ENCODE measurements at regions not wholly inside any gene's neighbourhood (a gene's known extent, or its start where the extent isn't known, plus 50 kb on each side); places are given as distances from the start of the nearest gene placed in this dataset.

- Histone ChIP-seq H3K9ac (ENCODE audit: low read length) (no peak overlapping the region), H3K36me3 (ENCODE audit: insufficient read depth, low read length) (no peaks in the 10 kb centered on the region), H3K27me3 (ENCODE audit: low read length) (no peaks in the 10 kb centered on the region), H3K79me2 (ENCODE audit: low read length) (no peaks in the 10 kb centered on the region), H3K4me1 (ENCODE audit: low read length) (no peaks in the 10 kb centered on the region), H3K4me2 (ENCODE audit: low read depth, low read length, poor library complexity, severe bottlenecking) (no peak overlapping the region), H3K9me2 (replicated peaks; ENCODE audit: insufficient read depth, low read length) (no peaks in the 10 kb centered on the region), H4K20me1 (ENCODE audit: insufficient read depth, low read depth, low read length) (no peaks in the 10 kb centered on the region), H3K27ac (ENCODE audit: low read length) (no peak overlapping the region), H2AFZ (ENCODE audit: low read length) (no peak overlapping the region), H3K9me3 (ENCODE audit: low read length) (no peaks in the 10 kb centered on the region), H3K4me3 (ENCODE audit: low read length) (no peak overlapping the region)
- no peak for DNase-seq
These were observed 241.4 kb downstream of the CENPW start for GRCh38 chr6:126581316-126581715.

- Histone ChIP-seq H3K4me3 (ENCODE audit: low read length) (no peak overlapping the region), H3K9me2 (replicated peaks; ENCODE audit: insufficient read depth, low read length) (no peaks in the 10 kb centered on the region), H3K9me3 (ENCODE audit: low read length) (no peaks in the 10 kb centered on the region), H3K79me2 (ENCODE audit: low read length) (no peaks in the 10 kb centered on the region), H4K20me1 (ENCODE audit: insufficient read depth, low read depth, low read length) (no peaks in the 10 kb centered on the region), H3K36me3 (ENCODE audit: insufficient read depth, low read length) (no peaks in the 10 kb centered on the region), H2AFZ (ENCODE audit: low read length) (no peak overlapping the region), H3K27ac (ENCODE audit: low read length) (no peak overlapping the region), H3K4me2 (ENCODE audit: low read depth, low read length, poor library complexity, severe bottlenecking) (no peak overlapping the region), H3K27me3 (ENCODE audit: low read length) (no peaks in the 10 kb centered on the region), H3K9ac (ENCODE audit: low read length) (no peak overlapping the region), H3K4me1 (ENCODE audit: low read length) (no peaks in the 10 kb centered on the region)
- DNase-seq = no peak
These were observed 260.5 kb downstream of the CENPW start for GRCh38 chr6:126600258-126600916.

- no peak overlapping the region for H3K4me3 ChIP-seq (ENCODE audit: low read length)
- no peaks in the 10 kb centered on the region for H3K9me3 ChIP-seq (ENCODE audit: low read length)
- no peak overlapping the region for H3K9ac ChIP-seq (ENCODE audit: low read length)
- DNase-seq = no peak
- no peaks in the 10 kb centered on the region for H3K79me2 ChIP-seq (ENCODE audit: low read length)
- H3K27ac ChIP-seq (ENCODE audit: low read length) = no peak overlapping the region
- no peak overlapping the region for H2AFZ ChIP-seq (ENCODE audit: low read length)
- H3K4me2 ChIP-seq (ENCODE audit: low read depth, low read length, poor library complexity, severe bottlenecking) = no peak overlapping the region
- no peaks in the 10 kb centered on the region for H4K20me1 ChIP-seq (ENCODE audit: insufficient read depth, low read depth, low read length)
- H3K9me2 ChIP-seq (replicated peaks; ENCODE audit: insufficient read depth, low read length) = no peaks in the 10 kb centered on the region
- no peaks in the 10 kb centered on the region for H3K4me1 ChIP-seq (ENCODE audit: low read length)
- no peaks in the 10 kb centered on the region for H3K27me3 ChIP-seq (ENCODE audit: low read length)
- H3K36me3 ChIP-seq (ENCODE audit: insufficient read depth, low read length) = no peaks in the 10 kb centered on the region
These were observed 263.5 kb downstream of the CENPW start for GRCh38 chr6:126603410-126603809.

GRCh38 chr6:126605089-126605488, 265.2 kb downstream of the CENPW start:
- no peaks in the 10 kb centered on the region for H3K79me2 ChIP-seq (ENCODE audit: low read length)
- H3K9me2 ChIP-seq (replicated peaks; ENCODE audit: insufficient read depth, low read length) = no peaks in the 10 kb centered on the region
- H3K27ac ChIP-seq (ENCODE audit: low read length) = no peak overlapping the region
- H3K27me3 ChIP-seq (ENCODE audit: low read length) = no peaks in the 10 kb centered on the region
- H2AFZ ChIP-seq (ENCODE audit: low read length) = no peak overlapping the region
- H3K9ac ChIP-seq (ENCODE audit: low read length) = no peak overlapping the region
- no peaks in the 10 kb centered on the region for H4K20me1 ChIP-seq (ENCODE audit: insufficient read depth, low read depth, low read length)
- H3K9me3 ChIP-seq (ENCODE audit: low read length) = no peaks in the 10 kb centered on the region
- no peaks in the 10 kb centered on the region for H3K36me3 ChIP-seq (ENCODE audit: insufficient read depth, low read length)
- H3K4me1 ChIP-seq (ENCODE audit: low read length) = no peaks in the 10 kb centered on the region
- H3K4me3 ChIP-seq (ENCODE audit: low read length) = no peak overlapping the region
- no peak for DNase-seq
- no peak overlapping the region for H3K4me2 ChIP-seq (ENCODE audit: low read depth, low read length, poor library complexity, severe bottlenecking)

- Histone ChIP-seq H3K27me3 (ENCODE audit: low read length) (no peaks in the 10 kb centered on the region), H4K20me1 (ENCODE audit: insufficient read depth, low read depth, low read length) (no peaks in the 10 kb centered on the region), H3K27ac (ENCODE audit: low read length) (no peak overlapping the region), H3K36me3 (ENCODE audit: insufficient read depth, low read length) (no peaks in the 10 kb centered on the region), H3K9me3 (ENCODE audit: low read length) (no peaks in the 10 kb centered on the region), H3K79me2 (ENCODE audit: low read length) (no peaks in the 10 kb centered on the region), H3K9ac (ENCODE audit: low read length) (no peak overlapping the region), H3K4me3 (ENCODE audit: low read length) (no peak overlapping the region), H3K4me1 (ENCODE audit: low read length) (no peaks in the 10 kb centered on the region), H3K4me2 (ENCODE audit: low read depth, low read length, poor library complexity, severe bottlenecking) (no peak overlapping the region), H3K9me2 (replicated peaks; ENCODE audit: insufficient read depth, low read length) (no peaks in the 10 kb centered on the region), H2AFZ (ENCODE audit: low read length) (no peak overlapping the region)
- DNase-seq = no peak
These were observed 267.4 kb downstream of the CENPW start for GRCh38 chr6:126607289-126607688.

- Histone ChIP-seq H3K4me3 (ENCODE audit: low read length) (no peak overlapping the region), H3K4me1 (ENCODE audit: low read length) (no peaks in the 10 kb centered on the region), H3K4me2 (ENCODE audit: low read depth, low read length, poor library complexity, severe bottlenecking) (no peak overlapping the region), H3K9ac (ENCODE audit: low read length) (no peak overlapping the region), H4K20me1 (ENCODE audit: insufficient read depth, low read depth, low read length) (no peaks in the 10 kb centered on the region), H3K27ac (ENCODE audit: low read length) (no peak overlapping the region), H3K27me3 (ENCODE audit: low read length) (no peaks in the 10 kb centered on the region), H3K9me2 (replicated peaks; ENCODE audit: insufficient read depth, low read length) (no peaks in the 10 kb centered on the region), H3K9me3 (ENCODE audit: low read length) (no peaks in the 10 kb centered on the region), H2AFZ (ENCODE audit: low read length) (no peak overlapping the region), H3K79me2 (ENCODE audit: low read length) (no peaks in the 10 kb centered on the region), H3K36me3 (ENCODE audit: insufficient read depth, low read length) (no peaks in the 10 kb centered on the region)
- DNase-seq = no peak
These were observed 268.8 kb downstream of the CENPW start for GRCh38 chr6:126608681-126609080.

GRCh38 chr6:126614642-126615504, 275.0 kb downstream of the CENPW start:
- H3K79me2 ChIP-seq (ENCODE audit: low read length) = no peaks in the 10 kb centered on the region
- H3K27ac ChIP-seq (ENCODE audit: low read length) = no peak overlapping the region
- no peak overlapping the region for H2AFZ ChIP-seq (ENCODE audit: low read length)

GRCh38 chr6:126616866-126617265, 277.0 kb downstream of the CENPW start:
- H4K20me1 ChIP-seq (ENCODE audit: insufficient read depth, low read depth, low read length) = no peaks in the 10 kb centered on the region
- no peak for DNase-seq
- no peak overlapping the region for H3K9ac ChIP-seq (ENCODE audit: low read length)

More at GRCh38 chr6:126614642-126615504, 275.0 kb downstream of the CENPW start:
- no peaks in the 10 kb centered on the region for H3K36me3 ChIP-seq (ENCODE audit: insufficient read depth, low read length)
- no peaks in the 10 kb centered on the region for H3K9me3 ChIP-seq (ENCODE audit: low read length)
- no peak overlapping the region for H3K4me2 ChIP-seq (ENCODE audit: low read depth, low read length, poor library complexity, severe bottlenecking)
- no peaks in the 10 kb centered on the region for H3K4me1 ChIP-seq (ENCODE audit: low read length)
- no peaks in the 10 kb centered on the region for H3K27me3 ChIP-seq (ENCODE audit: low read length)
- H4K20me1 ChIP-seq (ENCODE audit: insufficient read depth, low read depth, low read length) = no peaks in the 10 kb centered on the region
- DNase-seq = no peak
- H3K4me3 ChIP-seq (ENCODE audit: low read length) = no peak overlapping the region
- no peak overlapping the region for H3K9ac ChIP-seq (ENCODE audit: low read length)
- no peaks in the 10 kb centered on the region for H3K9me2 ChIP-seq (replicated peaks; ENCODE audit: insufficient read depth, low read length)

More at GRCh38 chr6:126616866-126617265, 277.0 kb downstream of the CENPW start:
- no peaks in the 10 kb centered on the region for H3K4me1 ChIP-seq (ENCODE audit: low read length)
- no peaks in the 10 kb centered on the region for H3K36me3 ChIP-seq (ENCODE audit: insufficient read depth, low read length)
- no peaks in the 10 kb centered on the region for H3K9me3 ChIP-seq (ENCODE audit: low read length)
- H3K4me3 ChIP-seq (ENCODE audit: low read length) = no peak overlapping the region
- no peaks in the 10 kb centered on the region for H3K27me3 ChIP-seq (ENCODE audit: low read length)
- H3K9me2 ChIP-seq (replicated peaks; ENCODE audit: insufficient read depth, low read length) = no peaks in the 10 kb centered on the region
- H3K27ac ChIP-seq (ENCODE audit: low read length) = no peak overlapping the region
- H3K4me2 ChIP-seq (ENCODE audit: low read depth, low read length, poor library complexity, severe bottlenecking) = no peak overlapping the region
- H2AFZ ChIP-seq (ENCODE audit: low read length) = no peak overlapping the region
- H3K79me2 ChIP-seq (ENCODE audit: low read length) = no peaks in the 10 kb centered on the region

All from Karpas-422 (cell line).